HS-27A (cell line): ENCODE measurements at regions not wholly inside any gene's neighbourhood (a gene's known extent, or its start where the extent isn't known, plus 50 kb on each side); places are given as distances from the start of the nearest gene placed in this dataset.

ENCODE experiments used
- DNase-seq: peaks from one replicate; pipeline ENCODE4 v3.0.0-alpha.2; 2012; ENCODE audit warnings: low read depth, missing footprints

DNA sequence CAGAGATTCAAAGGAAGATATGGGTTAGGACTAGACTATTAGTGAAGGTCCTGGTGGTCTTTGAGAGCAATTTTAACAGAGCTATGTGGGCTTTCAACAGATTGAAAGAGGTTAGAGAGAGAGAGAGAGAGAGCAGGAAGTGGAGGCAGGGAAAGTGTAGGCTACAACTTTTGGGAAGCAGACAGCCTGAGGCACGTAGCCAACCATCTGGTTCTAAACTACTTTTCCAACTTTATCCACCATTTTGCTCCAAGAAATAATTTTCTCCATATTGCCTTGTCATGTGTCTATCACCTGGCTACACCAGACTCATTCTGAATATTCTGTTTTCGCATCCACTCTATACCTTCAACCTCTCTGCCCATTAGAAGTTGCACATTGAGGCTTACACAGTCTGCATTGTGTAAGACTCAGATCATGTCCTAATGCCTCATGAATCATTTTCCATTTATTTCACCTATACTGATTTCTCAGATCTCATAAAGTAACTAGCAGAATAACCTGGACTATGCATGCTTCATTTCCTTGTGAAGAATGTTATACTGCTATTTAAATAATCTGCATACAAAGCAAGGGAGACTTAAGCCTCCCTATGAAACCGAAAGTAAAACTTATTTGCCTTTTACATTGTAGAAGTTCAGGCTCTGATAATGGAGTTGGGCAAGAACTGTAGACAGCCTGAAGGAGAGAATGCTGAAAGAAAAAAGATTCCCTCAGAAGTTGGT, 235.6 kb downstream of the ELAVL2 start:
- DNase-seq: no peak

GRCh38 chr9:23594421-23594820, 231.6 kb downstream of the ELAVL2 start:
- DNase-seq: no peak

GRCh38 chr9:23596913-23597634, 229.0 kb downstream of the ELAVL2 start:
- no peak for DNase-seq

DNA sequence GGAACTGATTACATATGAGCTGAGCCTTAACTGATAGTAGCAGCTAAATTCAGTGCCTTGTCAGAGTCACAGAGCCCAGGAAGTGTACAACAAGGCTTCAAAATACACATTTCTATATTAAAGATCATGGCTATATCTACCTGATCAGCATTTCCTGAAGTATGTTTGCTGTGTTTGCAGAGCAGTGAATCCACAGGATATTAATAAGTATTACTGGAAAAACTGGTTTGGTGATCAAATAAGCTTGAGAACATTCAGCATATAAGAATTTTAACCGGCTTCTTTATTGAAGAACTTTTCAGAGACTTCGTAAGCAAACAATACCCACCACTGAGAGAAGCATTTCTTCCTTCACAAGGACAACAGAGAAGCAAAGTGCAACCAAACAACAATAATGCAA, 227.0 kb downstream of the ELAVL2 start:
- no peak for DNase-seq

- no peak for DNase-seq
Observed at GRCh38 chr9:23603311-23603710, 222.7 kb downstream of the ELAVL2 start.

DNA sequence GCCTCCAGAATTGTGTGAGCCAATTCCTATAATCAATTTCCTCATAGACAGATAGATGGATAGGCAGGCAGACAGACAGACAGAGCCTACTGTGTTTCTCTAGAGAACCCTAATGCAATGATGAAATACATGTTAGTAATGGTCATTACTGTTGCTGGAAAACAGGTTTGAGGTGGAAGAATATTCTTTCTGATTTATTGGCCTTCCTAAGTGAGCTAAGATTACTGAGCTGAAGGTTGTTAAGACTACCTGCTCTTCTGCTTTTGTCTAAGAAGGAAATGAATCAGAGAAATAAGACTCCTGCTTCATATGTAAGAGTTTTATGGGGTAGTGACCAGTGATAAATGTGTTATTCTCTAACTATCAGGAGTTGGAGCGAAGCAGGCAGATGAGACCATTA, 219.9 kb downstream of the ELAVL2 start:
- DNase-seq: no peak

- DNase-seq: no peak
Observed at GRCh38 chr9:23608456-23608855, 217.6 kb downstream of the ELAVL2 start.

- no peak for DNase-seq
Observed at GRCh38 chr9:23611869-23612268, 214.2 kb downstream of the ELAVL2 start.

GRCh38 chr9:23615569-23615968, 210.5 kb downstream of the ELAVL2 start:
- DNase-seq: no peak

GRCh38 chr9:23621188-23621587, 204.9 kb downstream of the ELAVL2 start:
- DNase-seq: no peak

- DNase-seq: no peak
Observed at GRCh38 chr9:23621924-23622323, 204.1 kb downstream of the ELAVL2 start.

DNA sequence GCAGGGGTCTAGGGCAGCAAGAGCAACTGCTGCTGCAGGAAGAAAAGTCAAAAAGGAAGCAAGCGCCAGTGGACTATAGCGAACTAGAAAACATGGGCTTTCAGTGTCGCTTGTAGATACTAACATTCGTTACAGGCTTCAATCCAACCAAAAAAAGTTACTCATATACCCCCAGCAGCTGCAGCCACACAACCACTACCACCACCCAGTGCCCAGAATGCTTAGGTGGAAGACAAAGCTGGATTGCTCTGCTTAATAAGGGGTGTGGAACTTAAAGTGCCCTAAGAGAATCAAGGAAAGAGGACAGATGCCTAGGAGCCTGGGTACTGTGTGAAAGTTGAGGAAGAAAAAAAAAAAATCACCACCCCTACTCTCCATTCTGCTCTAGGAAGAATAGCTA, 203.6 kb downstream of the ELAVL2 start:
- DNase-seq: no peak

DNA sequence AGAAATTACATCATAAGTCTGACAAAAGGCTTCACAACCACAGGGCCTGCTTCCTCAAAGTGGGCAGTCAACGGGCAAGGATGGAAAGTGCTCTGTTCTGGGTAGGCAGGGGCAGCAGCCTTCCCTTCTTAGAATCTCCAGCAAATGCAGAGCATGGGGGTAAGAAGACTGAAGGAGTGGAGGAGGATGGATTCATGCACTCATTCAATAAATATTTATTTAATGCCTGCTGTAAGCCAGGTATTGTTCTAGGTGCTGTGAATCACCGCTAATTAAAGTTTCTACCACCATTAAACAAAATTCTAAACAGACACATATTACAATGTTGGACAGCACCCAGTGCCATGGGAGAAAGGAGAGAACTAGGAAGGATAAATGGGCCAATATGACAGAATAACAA, 195.6 kb downstream of the ELAVL2 start:
- no peak for DNase-seq

- DNase-seq: no peak
Observed at GRCh38 chr9:23635276-23635675, 190.8 kb downstream of the ELAVL2 start.

- DNase-seq: no peak
Observed at GRCh38 chr9:23636199-23636598, 189.8 kb downstream of the ELAVL2 start.

DNA sequence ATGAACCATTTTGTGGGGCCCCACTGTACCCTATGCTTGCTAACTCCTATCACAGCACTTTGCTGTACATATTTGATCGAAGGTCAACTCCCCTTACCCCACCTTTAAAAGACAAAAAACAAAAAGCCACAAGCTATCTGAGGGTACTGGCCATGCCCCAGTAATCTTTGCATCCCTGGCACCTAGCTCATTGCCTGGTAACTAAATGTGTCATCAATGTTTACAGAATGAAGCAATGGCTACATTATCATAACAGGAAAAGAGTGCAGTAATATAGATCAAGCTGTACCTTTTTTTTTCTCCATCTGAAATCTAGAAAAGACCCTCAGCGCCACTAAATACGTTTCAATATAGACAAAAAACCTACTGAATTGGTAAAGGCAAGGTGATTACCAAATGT, 188.0 kb downstream of the ELAVL2 start:
- DNase-seq: no peak

- no peak for DNase-seq
Observed at GRCh38 chr9:23638837-23639426, 187.1 kb downstream of the ELAVL2 start.
